K562 (cell line): ENCODE measurements at regions not wholly inside any gene's neighbourhood (a gene's known extent, or its start where the extent isn't known, plus 50 kb on each side); places are given as distances from the start of the nearest gene placed in this dataset.

Experiments used
- ATAC-seq: fragments of 200-7000 bp; cut with Tn5 transposase; 3 replicates; pipeline ENCODE4 v1.9.1; 2020; ENCODE audit warnings: moderate library complexity
- BruUV-seq: library from RNA; stranded (reverse); fragments of 400-500 nt; replicated peaks from 2 replicates; lab custom pipeline; 2021; lab: Mats Ljungman, UMichigan
- CTCF ChIA-PET: fragments of 300-600 bp; formaldehyde crosslinking; extraction: SDS; loops from one replicate; lab custom pipeline; 2021; ENCODE audit warnings: low intra/inter-chr PET ratio; lab: Yijun Ruan, JAX
- POLR2A ChIA-PET: fragments of 300-600, 350-650 bp; sonication (Branson Sonifier 250); formaldehyde crosslinking; extraction: SDS; loops from one replicate; lab custom pipeline; 2021; ENCODE audit warnings: antibody characterized with exemption, inconsistent platforms; lab: Yijun Ruan, JAX
- DNase-seq, 4 experiments: peaks; one replicate each; pipeline versions ENCODE4 v3.0.0 to v3.0.0-alpha.2; 2011 to 2018; ENCODE audit warnings: low spot score in 3 of 4, mixed read lengths in 3 of 4; ENCODE audit errors: extremely low read depth in 1 of 4
- FAIRE-seq: peaks from 2 replicates; lab custom pipeline; 2011; peaks lifted over from hg19 to GRCh38; lab: Jason Lieb, UNC
- H2AFZ ChIP-seq: 2 replicates; pipeline ENCODE4 v1.6.0; 2011; ENCODE audit warnings: low read depth, low read length, control low read depth, inconsistent platforms
- H3K27ac ChIP-seq: fragments of 200-600 bp; 3 replicates; pipeline ENCODE4 v1.8.0; 2011; ENCODE audit warnings: low read depth, mild to moderate bottlenecking, control low read depth, inconsistent platforms, low read length, moderate library complexity, mixed read lengths; ENCODE audit errors: extremely low read depth
- H3K27me3 ChIP-seq, 2 experiments: fragments of 300-600 bp in 1 of 2; 2 replicates in 1 of 2; 3 replicates in 1 of 2; pipeline versions ENCODE4 v1.6.0 to v1.8.0; 2011; ENCODE audit warnings: inconsistent platforms in 2 of 2, low read length in 2 of 2, mild to moderate bottlenecking in 1 of 2, mixed read lengths in 1 of 2, moderate library complexity in 1 of 2; ENCODE audit not compliant: control insufficient read depth in 2 of 2, insufficient read depth in 2 of 2
- H3K36me3 ChIP-seq: fragments of 300-600 bp; 3 replicates; pipeline ENCODE4 v1.8.0; 2011; ENCODE audit warnings: mild to moderate bottlenecking, low read length, inconsistent platforms; ENCODE audit not compliant: control insufficient read depth, insufficient read depth
- H3K4me1 ChIP-seq, 2 experiments: fragments of 200-600 bp in 1 of 2; replicated peaks in 1 of 2; 2 replicates in 1 of 2; 3 replicates in 1 of 2; pipeline versions ENCODE4 v1.5.1 to v1.8.0; 2011; ENCODE audit warnings: inconsistent platforms in 2 of 2, low read length in 2 of 2, mild to moderate bottlenecking in 1 of 2, mixed read lengths in 1 of 2, moderate library complexity in 1 of 2; ENCODE audit not compliant: control insufficient read depth in 2 of 2, insufficient read depth in 2 of 2
- H3K4me2 ChIP-seq: 2 replicates; pipeline ENCODE4 v1.6.1; 2011; ENCODE audit warnings: low read length, control low read depth, inconsistent platforms, mixed read lengths; ENCODE audit not compliant: insufficient read depth
- H3K4me3 ChIP-seq: fragments of 200-600 bp; sonication (generic), shearing (Covaris generic); 2 replicates; pipeline ENCODE4 v1.5.1; 2016; ENCODE audit warnings: control low read depth, inconsistent platforms
- H3K79me2 ChIP-seq: fragments of 200-600 bp; 3 replicates; pipeline ENCODE4 v1.8.0; 2011; ENCODE audit warnings: low read length, inconsistent platforms; ENCODE audit not compliant: control insufficient read depth, insufficient read depth
- H3K9ac ChIP-seq, 2 experiments: 2 replicates each; pipeline versions ENCODE4 v1.6.0 to v1.6.1; 2011; ENCODE audit warnings: low read depth in 2 of 2, low read length in 2 of 2, control low read depth in 1 of 2, inconsistent platforms in 1 of 2, mild to moderate bottlenecking in 1 of 2, mixed read lengths in 1 of 2; ENCODE audit not compliant: insufficient read depth in 1 of 2
- H3K9me1 ChIP-seq: one replicate; pipeline ENCODE4 v1.6.0; 2011; ENCODE audit warnings: inconsistent platforms, mild to moderate bottlenecking, low read length, moderate library complexity; ENCODE audit not compliant: control insufficient read depth, insufficient read depth
- H3K9me3 ChIP-seq: replicated peaks from 2 replicates; pipeline ENCODE4 v1.5.1; 2011; ENCODE audit warnings: low read depth, low read length, inconsistent platforms; ENCODE audit not compliant: control insufficient read depth, insufficient read depth
- H4K20me1 ChIP-seq: replicated peaks from 2 replicates; pipeline ENCODE4 v1.6.1; 2011; ENCODE audit warnings: low read length, inconsistent platforms, mixed read lengths; ENCODE audit not compliant: control insufficient read depth, insufficient read depth
- ARID1B ChIP-seq: fragments of 450-650 bp; IDR thresholded peaks from 2 replicates; pipeline ENCODE4 v1.6.1; 2016; ENCODE audit warnings: antibody characterized with exemption, mild to moderate bottlenecking, inconsistent platforms
- TBP ChIP-seq: optimal IDR thresholded peaks from 2 replicates; pipeline ENCODE3; 2011; ENCODE audit warnings: low read depth, low read length, improper control_type of control experiment
- WGBS: fragments of 100-300 bp; shearing (Covaris generic); methylation state at CpG from one replicate; pipeline ENCODE4 v1.1.6; 2016; ENCODE audit warnings: low coverage, mixed read lengths; ENCODE audit not compliant: insufficient coverage; ENCODE audit errors: missing lambda C conversion rate; 5-methylcytosine and 5-hydroxymethylcytosine counted together
- in situ Hi-C: fragments of 300-500 bp; cut with MboI; formaldehyde crosslinking; loops from 4 replicates; pipeline ENCODE4 v1.15.0; 2018; ENCODE audit warnings: inconsistent platforms, mixed read lengths
- intact Hi-C: fragments of 100-400 bp; cut with micrococcal nuclease; formaldehyde crosslinking; loops from 2 replicates; pipeline ENCODE4 v1.14.2; 2022
- TF ChIP-seq, protein P1 (sequence below): sonication (generic); formaldehyde crosslinking; IDR thresholded peaks from 2 replicates; pipeline ENCODE4 v1.8.0; 2022; ENCODE audit warnings: mild to moderate bottlenecking, missing genetic modification reagents
- TF ChIP-seq, protein P2 (sequence below): fragments of 450-650 bp; IDR thresholded peaks from 2 replicates; pipeline ENCODE4 v1.6.1; 2018; ENCODE audit warnings: mild to moderate bottlenecking, low read depth; ENCODE audit not compliant: partially characterized antibody
- TF ChIP-seq, protein P3 (sequence below): conservative IDR thresholded peaks from 2 replicates; pipeline ENCODE4 v1.6.1; 2011; ENCODE audit warnings: low read depth, mild to moderate bottlenecking, low read length; ENCODE audit not compliant: control insufficient read depth

DNA sequence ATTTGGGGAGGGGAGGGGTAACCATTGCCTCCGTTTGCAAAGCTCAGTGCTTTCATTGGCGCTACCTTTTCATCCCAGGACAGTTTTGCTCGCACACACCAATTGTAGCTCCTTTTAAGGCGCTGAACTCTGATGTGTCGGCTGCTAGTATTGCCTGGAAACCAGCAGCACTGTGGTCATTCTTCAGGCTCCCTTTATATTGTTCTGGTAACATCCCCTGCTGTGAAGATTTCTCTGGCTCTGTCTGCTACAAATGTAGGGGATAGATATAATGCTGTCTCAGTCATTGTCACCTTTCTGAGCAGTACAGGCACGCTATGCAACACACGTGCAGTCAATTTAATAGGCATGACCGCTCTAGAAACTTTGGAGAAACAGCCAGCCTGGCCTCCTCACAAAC, 172.9 kb upstream of the SASH1 start:
- intact Hi-C loops (loop anchor here (5.0 to 10.0 kb wide), 2 partner anchors 185 to 777 kb away; no protein-coding TSS in a partner anchor), in situ Hi-C loops (loop anchor here (5.0 kb wide), 1 partner anchor 662 kb away; the partner anchor contains the start of gene SAMD5)
- no peak for DNase-seq
- Histone ChIP-seq H3K9me3 (no peaks in the 10 kb centered on the region), H3K27me3 (peaks cover 6 to 7% of the 10 kb centered on the region in 2 experiments; a peak in 3 of 5 replicates), H4K20me1 (no peaks in the 10 kb centered on the region; the same call in 1 of the 2 replicates), H3K36me3 (no peaks in the 10 kb centered on the region), H3K9ac (no peak overlapping the region), H3K79me2 (no peaks in the 10 kb centered on the region), H3K9me1 (no peaks in the 10 kb centered on the region), H3K27ac (no peak overlapping the region), H3K4me2 (no peak overlapping the region), H3K4me1 (no peaks in the 10 kb centered on the region; a peak in 1 of 5 replicates), H2AFZ (no peak overlapping the region), H3K4me3 (no peak overlapping the region)
- POLR2A ChIA-PET, result no interaction called here
- WGBS, result 4% methylated on average over 8 of the region's 8 CpGs
- no TSS peak for BruUV-seq
- ATAC-seq, result no peak
- TF ChIP-seq, protein P1, sequence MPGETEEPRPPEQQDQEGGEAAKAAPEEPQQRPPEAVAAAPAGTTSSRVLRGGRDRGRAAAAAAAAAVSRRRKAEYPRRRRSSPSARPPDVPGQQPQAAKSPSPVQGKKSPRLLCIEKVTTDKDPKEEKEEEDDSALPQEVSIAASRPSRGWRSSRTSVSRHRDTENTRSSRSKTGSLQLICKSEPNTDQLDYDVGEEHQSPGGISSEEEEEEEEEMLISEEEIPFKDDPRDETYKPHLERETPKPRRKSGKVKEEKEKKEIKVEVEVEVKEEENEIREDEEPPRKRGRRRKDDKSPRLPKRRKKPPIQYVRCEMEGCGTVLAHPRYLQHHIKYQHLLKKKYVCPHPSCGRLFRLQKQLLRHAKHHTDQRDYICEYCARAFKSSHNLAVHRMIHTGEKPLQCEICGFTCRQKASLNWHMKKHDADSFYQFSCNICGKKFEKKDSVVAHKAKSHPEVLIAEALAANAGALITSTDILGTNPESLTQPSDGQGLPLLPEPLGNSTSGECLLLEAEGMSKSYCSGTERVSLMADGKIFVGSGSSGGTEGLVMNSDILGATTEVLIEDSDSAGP (CRISPR knock-in tag), result no peak
- FAIRE-seq, result no peak
- CTCF ChIA-PET, result interaction anchor here (0.5 kb wide), 1 partner anchor 780 kb away, joined by 3 read pairs; no protein-coding TSS in a partner anchor

DNA sequence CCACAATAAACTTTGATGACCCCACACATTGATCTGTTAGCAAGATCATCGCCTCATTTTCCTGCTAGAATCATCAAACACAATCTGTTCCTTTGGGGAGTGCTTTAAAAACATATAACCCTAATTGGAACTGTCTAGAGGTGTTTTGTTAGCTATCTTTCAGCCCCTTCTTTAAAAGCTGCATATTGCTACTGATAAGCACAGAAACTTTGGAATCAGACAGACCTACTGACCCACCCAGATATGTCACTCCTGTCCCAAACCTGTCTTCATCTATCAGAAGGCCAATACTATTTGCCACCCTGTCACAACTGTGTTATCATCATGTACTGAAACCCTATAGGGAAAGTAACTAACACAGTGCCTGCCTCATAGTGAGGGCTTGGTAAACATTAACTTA, 172.4 kb upstream of the SASH1 start:
- Histone ChIP-seq H3K4me1 (no peaks in the 10 kb centered on the region), H3K9me3 (no peaks in the 10 kb centered on the region), H3K27ac (no peak overlapping the region), H3K9me1 (no peaks in the 10 kb centered on the region), H3K79me2 (no peaks in the 10 kb centered on the region), H3K4me2 (no peak overlapping the region), H3K4me3 (no peak overlapping the region), H2AFZ (no peak overlapping the region), H3K36me3 (no peaks in the 10 kb centered on the region), H3K27me3 (peaks cover 6 to 7% of the 10 kb centered on the region in 2 experiments; a peak in 3 of 5 replicates), H4K20me1 (no peaks in the 10 kb centered on the region; the same call in 1 of the 2 replicates), H3K9ac (no peak overlapping the region)
- ATAC-seq, result no peak
- no peak for FAIRE-seq
- ChIA-PET CTCF (interaction anchor here (0.5 kb wide), 1 partner anchor 780 kb away, joined by 3 read pairs; no protein-coding TSS in a partner anchor), POLR2A (no interaction called here)
- in situ Hi-C loops (no loop called here), intact Hi-C loops (loop anchor here (10.0 kb wide), 1 partner anchor 185 kb away; no protein-coding TSS in a partner anchor)
- DNase-seq, result peak in 2 of 4 experiments; percentile 21 to 22
- no TSS peak for BruUV-seq
- 0% methylated on average over 1 of the region's 1 CpG for WGBS
- TF ChIP-seq TBP (no peak), ARID1B (peak; percentile 58)
- TF ChIP-seq, protein P2, sequence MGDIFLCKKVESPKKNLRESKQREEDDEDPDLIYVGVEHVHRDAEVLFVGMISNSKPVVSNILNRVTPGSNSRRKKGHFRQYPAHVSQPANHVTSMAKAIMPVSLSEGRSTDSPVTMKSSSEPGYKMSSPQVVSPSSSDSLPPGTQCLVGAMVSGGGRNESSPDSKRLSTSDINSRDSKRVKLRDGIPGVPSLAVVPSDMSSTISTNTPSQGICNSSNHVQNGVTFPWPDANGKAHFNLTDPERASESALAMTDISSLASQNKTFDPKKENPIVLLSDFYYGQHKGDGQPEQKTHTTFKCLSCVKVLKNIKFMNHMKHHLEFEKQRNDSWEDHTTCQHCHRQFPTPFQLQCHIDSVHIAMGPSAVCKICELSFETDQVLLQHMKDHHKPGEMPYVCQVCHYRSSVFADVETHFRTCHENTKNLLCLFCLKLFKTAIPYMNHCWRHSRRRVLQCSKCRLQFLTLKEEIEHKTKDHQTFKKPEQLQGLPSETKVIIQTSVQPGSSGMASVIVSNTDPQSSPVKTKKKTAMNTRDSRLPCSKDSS, result no peak
- TF ChIP-seq, protein P3, sequence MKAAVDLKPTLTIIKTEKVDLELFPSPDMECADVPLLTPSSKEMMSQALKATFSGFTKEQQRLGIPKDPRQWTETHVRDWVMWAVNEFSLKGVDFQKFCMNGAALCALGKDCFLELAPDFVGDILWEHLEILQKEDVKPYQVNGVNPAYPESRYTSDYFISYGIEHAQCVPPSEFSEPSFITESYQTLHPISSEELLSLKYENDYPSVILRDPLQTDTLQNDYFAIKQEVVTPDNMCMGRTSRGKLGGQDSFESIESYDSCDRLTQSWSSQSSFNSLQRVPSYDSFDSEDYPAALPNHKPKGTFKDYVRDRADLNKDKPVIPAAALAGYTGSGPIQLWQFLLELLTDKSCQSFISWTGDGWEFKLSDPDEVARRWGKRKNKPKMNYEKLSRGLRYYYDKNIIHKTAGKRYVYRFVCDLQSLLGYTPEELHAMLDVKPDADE, result no peak
